ENCODE measurements at regions not wholly inside any gene's neighbourhood (a gene's known extent, or its start where the extent isn't known, plus 50 kb on each side); places are given as distances from the start of the nearest gene placed in this dataset.

DNA sequence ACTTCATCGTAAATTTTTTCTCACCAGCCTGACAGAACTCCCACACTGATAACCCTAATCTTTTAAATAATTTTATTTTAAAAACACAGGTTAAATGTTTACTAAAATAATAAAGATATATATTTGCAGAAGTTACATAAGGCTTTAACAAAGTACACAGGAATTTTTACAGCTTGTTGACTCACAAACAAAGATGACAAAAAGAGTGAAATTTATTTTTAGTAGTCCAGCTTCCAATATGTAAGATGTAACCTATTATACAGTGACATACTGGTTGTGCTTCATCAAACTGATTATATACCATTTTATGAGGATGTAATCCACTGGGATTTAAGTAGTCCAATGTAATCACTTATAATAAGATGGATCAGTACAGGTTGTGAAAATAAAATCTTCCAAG, 348.9 kb upstream of the SLC39A10 start:
- ATAC-seq (replicated peaks in 1 of 4) (no peak), DNase-seq (no peak)
- ChIA-PET POLR2A (interaction anchor here in 1 of 2 donors (0.7 kb wide), 1 partner anchor 15 kb away, joined by 3 read pairs; no protein-coding TSS in a partner anchor), CTCF (interaction anchor here in 1 of 2 donors (2.2 kb wide), 1 partner anchor 11 kb away, joined by 5 read pairs; no protein-coding TSS in a partner anchor)
- no peak overlapping the region for H3K27ac Mint-ChIP-seq
- Histone ChIP-seq H3K4me3 (ENCODE audit: control insufficient read depth in 1 of 2, extremely low read depth in 1 of 2, low read length in 1 of 2) (no peak overlapping the region), H3K9me3 (no peaks in the 10 kb centered on the region), H3K27me3 (replicated peaks in 1 of 2; ENCODE audit: control insufficient read depth in 2 of 2, extremely low read depth in 1 of 2, insufficient read depth in 2 of 2, low read length in 1 of 2) (no peaks in the 10 kb centered on the region), H3K4me1 (ENCODE audit: control insufficient read depth in 1 of 2, extremely low read depth in 1 of 2, insufficient read depth in 2 of 2, low read length in 2 of 2) (no peaks in the 10 kb centered on the region), H3K27ac (ENCODE audit: low read length) (no peak overlapping the region), H3K36me3 (ENCODE audit: control insufficient read depth in 2 of 2, extremely low read depth in 1 of 2, insufficient read depth in 1 of 2, low read length in 1 of 2) (no peaks in the 10 kb centered on the region)
- WGBS (ENCODE audit: insufficient coverage) = no CpG with 5 or more reads among the region's 1 CpG
- H3K4me1 Mint-ChIP-seq = no peaks in the 10 kb centered on the region
- no peak overlapping the region for H3K4me3 Mint-ChIP-seq
- peaks cover 5% of the 10 kb centered on the region in 2 donors for H3K27me3 Mint-ChIP-seq
- no peaks in the 10 kb centered on the region for H3K9me3 Mint-ChIP-seq
- H3K36me3 Mint-ChIP-seq = no peaks in the 10 kb centered on the region

DNA sequence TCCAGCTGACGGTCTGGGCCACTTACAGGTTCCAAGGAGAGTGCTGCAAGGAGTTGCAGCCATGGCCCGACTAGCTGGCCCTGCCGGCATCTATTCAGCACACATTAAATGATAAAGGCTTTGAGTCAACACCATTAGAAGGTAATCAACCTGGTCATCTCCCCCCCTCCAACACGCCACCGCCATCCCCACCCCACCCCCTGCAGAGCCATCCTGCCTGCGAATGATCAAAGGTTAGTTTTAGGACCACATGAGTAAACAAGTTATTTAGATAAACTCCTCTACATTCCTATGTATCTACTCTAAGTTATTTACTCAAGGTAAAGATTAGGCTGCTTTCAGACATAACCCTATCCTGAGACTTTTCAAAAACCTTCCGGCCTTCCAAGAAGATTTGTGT, 349.3 kb upstream of the SLC39A10 start:
- no peaks in the 10 kb centered on the region for H3K9me3 ChIP-seq
- ChIA-PET POLR2A (interaction anchor here in 1 of 2 donors (0.7 kb wide), 1 partner anchor 16 kb away, joined by 3 read pairs; no protein-coding TSS in a partner anchor), CTCF (interaction anchor here in 1 of 2 donors (2.2 kb wide), 1 partner anchor 12 kb away, joined by 5 read pairs; no protein-coding TSS in a partner anchor)
- Mint-ChIP-seq H3K4me1 (no peaks in the 10 kb centered on the region), H3K27me3 (peaks cover 5% of the 10 kb centered on the region in 2 donors), H3K36me3 (no peaks in the 10 kb centered on the region), H3K27ac (no peak overlapping the region), H3K4me3 (no peak overlapping the region), H3K9me3 (no peaks in the 10 kb centered on the region)
- 80% methylated on average over 1 of the region's 7 CpGs for WGBS (ENCODE audit: insufficient coverage)
- no peaks in the 10 kb centered on the region for H3K4me1 ChIP-seq (ENCODE audit: control insufficient read depth in 1 of 2, extremely low read depth in 1 of 2, insufficient read depth in 2 of 2, low read length in 2 of 2)
- no peaks in the 10 kb centered on the region for H3K27me3 ChIP-seq (replicated peaks in 1 of 2; ENCODE audit: control insufficient read depth in 2 of 2, extremely low read depth in 1 of 2, insufficient read depth in 2 of 2, low read length in 1 of 2)
- DNase-seq (no peak), ATAC-seq (replicated peaks in 1 of 4) (no peak)
- H3K4me3 ChIP-seq (ENCODE audit: control insufficient read depth in 1 of 2, extremely low read depth in 1 of 2, low read length in 1 of 2) = no peak overlapping the region
- no peaks in the 10 kb centered on the region for H3K36me3 ChIP-seq (ENCODE audit: control insufficient read depth in 2 of 2, extremely low read depth in 1 of 2, insufficient read depth in 1 of 2, low read length in 1 of 2)
- no peak overlapping the region for H3K27ac ChIP-seq (ENCODE audit: low read length)

DNA sequence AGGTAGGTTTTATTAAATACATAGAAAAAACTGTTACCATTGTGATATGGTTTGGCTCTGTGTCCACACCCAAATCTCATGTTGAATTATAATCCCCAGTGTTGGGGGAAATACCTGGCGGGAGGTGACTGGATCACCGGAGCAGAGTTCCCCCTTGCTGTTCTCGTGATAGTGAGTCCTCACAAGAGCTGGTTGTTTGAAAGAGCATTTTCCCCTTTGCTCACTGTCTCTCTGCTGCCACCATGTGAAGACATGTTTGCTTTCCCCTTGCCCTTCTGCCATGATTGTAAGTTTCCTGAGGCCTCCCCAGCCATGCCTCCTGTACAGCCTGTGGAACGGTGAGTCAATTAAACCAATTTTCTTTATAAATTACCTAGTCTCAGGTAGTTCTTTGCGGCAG, 352.7 kb upstream of the SLC39A10 start:
- no peak overlapping the region for H3K27ac ChIP-seq (ENCODE audit: low read length)
- no peak overlapping the region for H3K4me3 Mint-ChIP-seq
- CTCF ChIA-PET = interaction anchor here in 1 of 2 donors (0.6 kb wide), 1 partner anchor 25 kb away, joined by 3 read pairs; no protein-coding TSS in a partner anchor
- ATAC-seq (replicated peaks in 1 of 4) (no peak), DNase-seq (no peak)
- peaks cover 3 to 4% of the 10 kb centered on the region in 2 donors for H3K27me3 Mint-ChIP-seq
- no peaks in the 10 kb centered on the region for H3K27me3 ChIP-seq (replicated peaks in 1 of 2; ENCODE audit: control insufficient read depth in 2 of 2, extremely low read depth in 1 of 2, insufficient read depth in 2 of 2, low read length in 1 of 2)
- H3K9me3 ChIP-seq = no peaks in the 10 kb centered on the region
- H3K9me3 Mint-ChIP-seq = no peaks in the 10 kb centered on the region
- H3K36me3 ChIP-seq (ENCODE audit: control insufficient read depth in 2 of 2, extremely low read depth in 1 of 2, insufficient read depth in 1 of 2, low read length in 1 of 2) = no peaks in the 10 kb centered on the region
- 77% methylated on average over 3 of the region's 5 CpGs for WGBS (ENCODE audit: insufficient coverage)
- POLR2A ChIA-PET = no interaction called here
- no peaks in the 10 kb centered on the region for H3K4me1 ChIP-seq (ENCODE audit: control insufficient read depth in 1 of 2, extremely low read depth in 1 of 2, insufficient read depth in 2 of 2, low read length in 2 of 2)
- no peaks in the 10 kb centered on the region for H3K36me3 Mint-ChIP-seq
- no peak overlapping the region for H3K27ac Mint-ChIP-seq
- H3K4me1 Mint-ChIP-seq = no peaks in the 10 kb centered on the region
- H3K4me3 ChIP-seq (ENCODE audit: control insufficient read depth in 1 of 2, extremely low read depth in 1 of 2, low read length in 1 of 2) = no peak overlapping the region

DNA sequence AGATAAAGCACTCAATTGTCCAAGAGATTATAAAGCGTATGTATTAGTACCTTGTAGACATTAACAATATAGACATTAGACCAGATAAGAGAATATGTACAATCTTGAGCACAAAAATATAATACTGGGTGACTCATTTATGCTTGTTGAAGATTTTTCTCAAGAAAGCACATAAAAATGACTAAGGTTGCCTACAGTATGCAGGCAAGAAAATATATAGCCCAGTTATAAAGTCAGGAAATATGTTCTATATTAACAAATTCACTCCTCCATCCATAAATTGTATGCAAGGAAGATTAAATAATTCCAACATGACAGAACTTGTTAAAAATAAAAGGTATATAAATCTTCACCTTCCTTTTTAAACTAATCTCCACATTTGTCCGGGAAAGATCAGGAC, 356.4 kb upstream of the SLC39A10 start:
- no CpG with 5 or more reads among the region's 2 CpGs for WGBS (ENCODE audit: insufficient coverage)
- Histone ChIP-seq H3K9me3 (no peaks in the 10 kb centered on the region), H3K4me1 (ENCODE audit: control insufficient read depth in 1 of 2, extremely low read depth in 1 of 2, insufficient read depth in 2 of 2, low read length in 2 of 2) (no peaks in the 10 kb centered on the region), H3K27me3 (replicated peaks in 1 of 2; ENCODE audit: control insufficient read depth in 2 of 2, extremely low read depth in 1 of 2, insufficient read depth in 2 of 2, low read length in 1 of 2) (no peaks in the 10 kb centered on the region), H3K4me3 (ENCODE audit: control insufficient read depth in 1 of 2, extremely low read depth in 1 of 2, low read length in 1 of 2) (no peak overlapping the region), H3K36me3 (ENCODE audit: control insufficient read depth in 2 of 2, extremely low read depth in 1 of 2, insufficient read depth in 1 of 2, low read length in 1 of 2) (no peaks in the 10 kb centered on the region), H3K27ac (ENCODE audit: low read length) (no peak overlapping the region)
- Mint-ChIP-seq H3K4me1 (no peaks in the 10 kb centered on the region), H3K27me3 (no peaks in the 10 kb centered on the region), H3K9me3 (no peaks in the 10 kb centered on the region), H3K36me3 (no peaks in the 10 kb centered on the region), H3K27ac (no peak overlapping the region), H3K4me3 (no peak overlapping the region)
- CTCF ChIA-PET = no interaction called here
- POLR2A ChIA-PET = no interaction called here
- no peak for DNase-seq
- ATAC-seq (replicated peaks in 1 of 4) = no peak

DNA sequence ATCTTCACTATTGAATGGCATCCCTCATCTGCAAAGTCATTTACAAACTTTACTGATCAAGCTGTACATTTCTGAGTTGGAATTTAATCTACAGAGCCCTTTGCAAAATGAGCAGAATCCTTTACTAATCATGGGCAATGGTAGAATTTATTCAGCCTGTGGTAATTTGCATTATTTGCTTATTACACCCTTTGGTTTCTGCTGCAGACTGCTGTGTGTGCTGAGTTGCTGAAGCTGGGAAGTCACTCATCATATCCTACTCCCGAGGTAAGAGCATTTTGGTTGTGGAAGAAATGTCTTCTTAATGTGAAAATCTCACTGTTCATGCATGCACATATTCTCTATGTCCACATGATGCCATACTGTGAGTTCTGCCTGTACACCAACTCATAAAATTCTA, 357.4 kb upstream of the SLC39A10 start:
- Mint-ChIP-seq H3K27ac (no peak overlapping the region), H3K36me3 (no peaks in the 10 kb centered on the region), H3K4me1 (no peaks in the 10 kb centered on the region), H3K9me3 (no peaks in the 10 kb centered on the region), H3K27me3 (no peaks in the 10 kb centered on the region), H3K4me3 (no peak overlapping the region)
- WGBS (ENCODE audit: insufficient coverage) = no CpG with 5 or more reads among the region's 1 CpG
- Histone ChIP-seq H3K36me3 (ENCODE audit: control insufficient read depth in 2 of 2, extremely low read depth in 1 of 2, insufficient read depth in 1 of 2, low read length in 1 of 2) (no peaks in the 10 kb centered on the region), H3K4me1 (ENCODE audit: control insufficient read depth in 1 of 2, extremely low read depth in 1 of 2, insufficient read depth in 2 of 2, low read length in 2 of 2) (no peaks in the 10 kb centered on the region), H3K4me3 (ENCODE audit: control insufficient read depth in 1 of 2, extremely low read depth in 1 of 2, low read length in 1 of 2) (no peak overlapping the region), H3K27me3 (replicated peaks in 1 of 2; ENCODE audit: control insufficient read depth in 2 of 2, extremely low read depth in 1 of 2, insufficient read depth in 2 of 2, low read length in 1 of 2) (no peaks in the 10 kb centered on the region), H3K9me3 (no peaks in the 10 kb centered on the region), H3K27ac (ENCODE audit: low read length) (no peak overlapping the region)
- CTCF ChIA-PET = interaction anchor here in 1 of 2 donors (1.0 kb wide), 1 partner anchor 19 kb away, joined by 3 read pairs; no protein-coding TSS in a partner anchor
- DNase-seq (no peak), ATAC-seq (replicated peaks in 1 of 4) (no peak)
- POLR2A ChIA-PET = no interaction called here

DNA sequence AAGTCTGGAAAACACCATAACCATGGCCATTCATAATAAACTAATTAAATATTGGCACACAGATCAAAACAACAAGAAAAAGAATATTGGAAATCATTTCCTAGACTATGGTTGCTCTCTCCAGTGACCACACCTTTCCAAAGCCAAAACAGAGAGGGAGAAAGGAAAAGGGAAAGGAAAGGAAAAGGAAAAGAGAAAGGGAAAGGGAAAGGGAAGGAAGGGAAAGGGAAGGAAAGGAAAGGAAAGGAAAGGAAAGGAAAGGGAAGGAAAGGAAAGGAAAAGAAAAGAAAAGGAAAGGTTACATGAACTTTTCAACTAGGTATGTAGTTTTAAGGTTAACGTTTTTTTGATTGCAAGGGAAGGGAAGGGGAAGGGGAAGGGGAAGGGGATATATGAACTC, 360.5 kb upstream of the SLC39A10 start:
- Mint-ChIP-seq H3K4me1 (no peaks in the 10 kb centered on the region), H3K4me3 (no peak overlapping the region), H3K9me3 (no peaks in the 10 kb centered on the region), H3K27me3 (no peaks in the 10 kb centered on the region), H3K36me3 (no peaks in the 10 kb centered on the region), H3K27ac (no peak overlapping the region)
- POLR2A ChIA-PET = no interaction called here
- no peak overlapping the region for H3K27ac ChIP-seq (ENCODE audit: low read length)
- WGBS (ENCODE audit: insufficient coverage) = 60% methylated on average over 1 of the region's 1 CpG
- H3K4me3 ChIP-seq (ENCODE audit: control insufficient read depth in 1 of 2, extremely low read depth in 1 of 2, low read length in 1 of 2) = no peak overlapping the region
- CTCF ChIA-PET = no interaction called here
- ATAC-seq (replicated peaks in 1 of 4) (no peak), DNase-seq (no peak)
- H3K4me1 ChIP-seq (ENCODE audit: control insufficient read depth in 1 of 2, extremely low read depth in 1 of 2, insufficient read depth in 2 of 2, low read length in 2 of 2) = no peaks in the 10 kb centered on the region
- no peaks in the 10 kb centered on the region for H3K9me3 ChIP-seq
- H3K27me3 ChIP-seq (replicated peaks in 1 of 2; ENCODE audit: control insufficient read depth in 2 of 2, extremely low read depth in 1 of 2, insufficient read depth in 2 of 2, low read length in 1 of 2) = no peaks in the 10 kb centered on the region
- H3K36me3 ChIP-seq (ENCODE audit: control insufficient read depth in 2 of 2, extremely low read depth in 1 of 2, insufficient read depth in 1 of 2, low read length in 1 of 2) = no peaks in the 10 kb centered on the region

DNA sequence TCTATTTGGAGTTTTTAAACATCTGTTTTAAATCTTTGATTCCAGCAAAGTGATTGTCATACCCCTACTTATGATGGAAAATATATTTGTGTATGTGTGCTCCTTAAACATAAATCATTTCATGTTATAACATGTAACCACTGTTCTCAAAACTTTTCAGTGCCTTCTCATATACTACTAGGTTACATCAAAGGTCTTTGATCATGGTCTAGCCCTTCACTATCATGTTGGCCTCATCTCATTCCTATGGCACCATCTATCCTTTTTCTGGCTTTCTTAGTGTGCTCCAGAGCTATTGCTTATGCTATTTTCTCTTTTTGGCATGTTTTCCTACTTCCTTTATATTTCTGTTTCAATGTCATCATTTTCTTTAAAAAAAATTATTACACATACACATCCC, 367.9 kb upstream of the SLC39A10 start:
- H3K9me3 Mint-ChIP-seq = no peaks in the 10 kb centered on the region
- H3K27me3 Mint-ChIP-seq = no peaks in the 10 kb centered on the region
- no peaks in the 10 kb centered on the region for H3K4me1 ChIP-seq (ENCODE audit: control insufficient read depth in 1 of 2, extremely low read depth in 1 of 2, insufficient read depth in 2 of 2, low read length in 2 of 2)
- no peak overlapping the region for H3K27ac Mint-ChIP-seq
- ATAC-seq (replicated peaks in 1 of 4) (no peak), DNase-seq (no peak)
- no peaks in the 10 kb centered on the region for H3K9me3 ChIP-seq
- H3K36me3 Mint-ChIP-seq = no peaks in the 10 kb centered on the region
- no peak overlapping the region for H3K27ac ChIP-seq (ENCODE audit: low read length)
- H3K27me3 ChIP-seq (replicated peaks in 1 of 2; ENCODE audit: control insufficient read depth in 2 of 2, extremely low read depth in 1 of 2, insufficient read depth in 2 of 2, low read length in 1 of 2) = peaks cover 0 to 7% of the 10 kb centered on the region in 2 experiments
- H3K4me3 Mint-ChIP-seq = no peak overlapping the region
- H3K4me1 Mint-ChIP-seq = no peaks in the 10 kb centered on the region
- H3K4me3 ChIP-seq (ENCODE audit: control insufficient read depth in 1 of 2, extremely low read depth in 1 of 2, low read length in 1 of 2) = no peak overlapping the region
- POLR2A ChIA-PET = no interaction called here
- CTCF ChIA-PET = no interaction called here
- H3K36me3 ChIP-seq (ENCODE audit: control insufficient read depth in 2 of 2, extremely low read depth in 1 of 2, insufficient read depth in 1 of 2, low read length in 1 of 2) = no peaks in the 10 kb centered on the region

Measured in T-cell (primary cell).